ENCODE measurements at regions not wholly inside any gene's neighbourhood (a gene's known extent, or its start where the extent isn't known, plus 50 kb on each side); places are given as distances from the start of the nearest gene placed in this dataset.
A peak's percentile ranks its signal among the peaks of the same experiment; 100 is the strongest.
"Not testable (repeated sequence)": the region's sequence is repeated elsewhere in the genome, so short reads cannot be mapped to it uniquely, and the experiment has no call there.

DNA sequence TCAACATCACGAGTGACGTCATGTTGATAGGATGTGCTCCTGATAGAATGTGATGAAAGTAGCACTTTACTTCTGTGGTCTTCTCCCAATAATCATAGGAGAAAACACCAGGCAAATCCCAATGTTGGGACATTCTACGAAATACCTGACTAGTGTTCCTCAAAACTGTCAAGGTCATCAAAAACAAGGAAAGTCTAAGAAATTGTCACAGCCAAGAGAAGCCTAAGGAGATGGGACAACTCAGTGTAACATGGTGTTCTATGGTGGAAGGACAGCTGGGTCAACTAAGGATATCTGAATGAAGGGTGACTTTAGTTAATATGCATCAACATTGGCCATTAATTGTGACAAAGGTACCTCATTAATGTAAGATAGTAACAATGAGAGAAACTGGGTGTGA is 180.0 kb upstream of the PLGLB2 start:
- DNase-seq (ENCODE audit: low read depth in 2 of 2, low spot score in 1 of 2), result not testable (repeated sequence)

DNA sequence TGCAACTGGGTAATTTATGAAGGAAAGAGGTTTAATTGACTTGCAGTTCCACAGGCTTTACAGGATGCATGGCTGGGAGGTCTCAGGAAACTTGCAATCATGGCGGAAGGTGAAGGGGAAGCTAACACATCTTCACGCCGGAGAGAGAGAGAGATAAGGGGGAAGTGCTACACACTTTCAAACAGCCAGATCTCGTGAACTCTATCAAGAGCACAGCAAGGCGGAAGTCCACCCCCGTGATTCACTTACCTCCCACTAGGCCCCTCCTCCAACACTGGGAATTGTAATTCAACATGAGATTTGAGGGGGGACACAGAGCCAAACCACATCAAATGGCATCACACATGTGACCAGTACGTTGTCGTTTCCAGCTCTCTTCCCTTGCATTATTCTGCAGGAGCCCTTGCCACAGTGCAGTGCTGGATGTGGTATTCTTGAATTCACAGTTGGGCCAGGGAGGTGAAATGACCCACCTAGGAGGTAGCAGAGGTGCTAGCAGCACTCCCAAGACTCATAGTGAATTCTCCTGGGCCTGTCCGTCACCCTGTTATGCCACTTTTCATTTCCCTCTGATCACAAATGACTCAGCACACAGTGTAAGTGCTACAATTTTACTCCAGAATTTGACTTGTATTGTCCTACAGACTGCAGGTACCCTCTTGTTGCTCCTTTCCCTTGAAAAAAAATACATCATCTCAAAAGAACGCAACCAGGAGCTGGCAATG is 179.2 kb upstream of the PLGLB2 start:
- not testable (repeated sequence) for DNase-seq (ENCODE audit: low read depth in 2 of 2, low spot score in 1 of 2)

DNA sequence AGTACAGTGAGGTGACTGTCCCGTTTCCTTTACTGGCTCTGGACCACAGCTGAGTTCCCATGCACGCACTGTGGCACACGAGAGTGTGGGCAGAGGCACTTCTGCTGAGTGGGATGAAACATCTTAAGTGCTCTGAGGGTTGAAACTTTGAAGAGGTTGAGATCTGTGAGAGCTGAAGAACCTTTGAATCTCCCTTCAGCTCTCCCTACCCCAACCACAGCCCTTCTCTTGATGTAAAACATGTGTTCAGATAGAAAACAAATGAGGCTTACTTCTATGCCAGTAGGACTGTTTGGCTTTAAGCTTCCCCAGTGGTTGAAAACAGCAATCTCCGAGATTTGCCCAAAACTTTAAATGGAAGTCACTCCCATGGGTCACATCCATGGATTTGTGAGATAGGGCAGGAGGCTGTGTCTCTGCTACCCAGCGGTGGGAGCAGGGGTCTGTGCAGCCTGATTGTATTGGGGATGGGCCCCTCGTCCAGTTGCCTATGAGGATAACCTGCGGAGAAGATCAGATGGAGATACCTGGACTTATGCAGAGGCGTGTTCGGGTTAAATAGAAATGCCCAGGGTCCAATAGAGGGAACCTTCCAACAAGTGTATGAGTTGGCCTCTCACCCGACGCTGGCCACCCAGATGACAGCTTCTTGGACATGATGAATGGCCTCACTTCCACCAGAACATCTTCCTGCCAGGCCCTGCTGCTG is 178.0 kb upstream of the PLGLB2 start:
- not testable (repeated sequence) for DNase-seq (ENCODE audit: low read depth in 2 of 2, low spot score in 1 of 2)

DNA sequence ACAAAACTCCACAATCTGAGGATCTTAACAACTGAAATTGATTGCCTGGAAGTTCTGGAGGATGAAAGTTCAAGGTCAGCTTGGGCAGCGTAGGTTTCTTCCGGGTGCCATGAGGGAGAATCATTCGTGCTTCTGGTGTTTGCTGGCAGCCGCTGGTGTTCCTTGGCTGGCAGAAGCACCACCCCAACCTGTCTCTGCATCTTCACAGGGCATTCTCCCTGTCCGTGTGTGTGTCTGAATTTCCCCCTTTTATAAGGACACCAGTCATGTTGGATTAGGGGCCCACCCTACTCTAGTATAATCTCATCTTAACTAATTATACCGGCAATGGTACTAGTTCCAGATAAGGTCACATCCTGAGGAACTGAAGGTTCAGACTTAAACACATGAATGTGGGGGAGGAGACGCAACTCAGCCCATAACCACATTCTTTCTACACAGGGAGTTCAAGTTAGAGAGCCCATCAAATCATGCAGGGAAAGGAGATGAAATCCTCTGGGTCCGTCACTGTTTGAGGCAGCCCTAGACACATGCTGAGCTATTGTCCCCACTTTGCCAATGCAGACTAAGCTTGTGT is 175.9 kb upstream of the PLGLB2 start:
- DNase-seq (ENCODE audit: low read depth in 2 of 2, low spot score in 1 of 2), result not testable (repeated sequence)

DNA sequence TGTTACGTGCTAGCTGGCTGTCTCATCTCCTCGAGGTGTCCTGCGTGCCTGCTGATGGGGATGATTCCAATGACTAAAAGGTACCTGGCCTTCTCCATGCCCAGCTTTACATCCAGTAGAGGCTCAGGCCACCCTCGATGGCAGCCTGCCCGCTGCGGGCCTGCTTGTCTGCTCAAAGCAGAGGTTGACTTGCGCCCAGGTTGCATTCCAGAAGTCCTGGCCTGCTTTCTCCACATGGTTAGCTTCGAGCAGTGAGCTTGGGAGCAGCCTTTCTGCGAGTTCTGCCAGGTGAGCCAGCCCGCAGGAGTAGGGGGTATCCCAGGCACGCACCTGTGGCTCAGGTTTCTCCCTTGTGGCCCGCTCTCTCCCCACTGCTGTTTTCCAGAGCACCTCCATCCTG is 175.0 kb upstream of the PLGLB2 start:
- DNase-seq (ENCODE audit: low read depth in 2 of 2, low spot score in 1 of 2), result not testable (repeated sequence)

DNA sequence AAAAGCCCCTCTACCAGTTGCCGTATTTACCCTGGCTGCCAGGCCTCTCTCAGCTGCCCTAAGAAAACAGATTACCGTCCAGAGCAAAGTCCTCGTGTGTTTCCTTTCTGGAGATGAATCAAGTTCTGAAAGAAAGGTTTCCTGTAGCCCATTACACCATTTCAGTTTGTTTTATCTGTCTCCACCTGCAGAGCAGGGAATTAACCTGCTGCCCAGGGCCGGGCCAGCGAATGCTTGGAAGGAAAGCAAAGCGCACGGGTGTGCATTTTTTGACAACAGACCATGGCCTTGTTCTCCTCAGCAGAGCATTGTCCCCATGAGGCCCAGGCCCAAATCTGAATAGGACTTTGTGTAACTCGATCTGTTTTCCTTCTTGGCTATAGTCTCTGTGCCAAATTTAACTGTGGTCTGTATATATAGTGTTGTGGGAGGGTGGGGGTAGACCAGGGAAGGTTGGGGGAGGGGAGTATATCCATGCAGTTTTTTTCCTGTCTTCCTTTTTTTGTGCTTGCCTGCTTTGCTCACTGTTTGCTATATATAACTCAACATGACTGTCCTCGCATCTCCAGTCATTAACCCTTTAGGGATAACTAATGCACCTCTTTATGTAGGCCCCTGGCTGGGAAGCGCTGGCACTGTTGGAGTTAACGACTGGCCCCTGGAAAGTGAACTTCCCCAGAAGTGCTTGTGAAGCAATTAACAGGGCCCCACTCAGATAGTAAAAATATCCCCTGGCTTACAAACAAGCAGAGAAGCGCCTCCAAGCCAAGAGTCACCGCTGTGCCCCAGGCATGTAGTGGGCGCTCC is 174.3 kb upstream of the PLGLB2 start:
- not testable (repeated sequence) for DNase-seq (ENCODE audit: low read depth in 2 of 2, low spot score in 1 of 2)

DNA sequence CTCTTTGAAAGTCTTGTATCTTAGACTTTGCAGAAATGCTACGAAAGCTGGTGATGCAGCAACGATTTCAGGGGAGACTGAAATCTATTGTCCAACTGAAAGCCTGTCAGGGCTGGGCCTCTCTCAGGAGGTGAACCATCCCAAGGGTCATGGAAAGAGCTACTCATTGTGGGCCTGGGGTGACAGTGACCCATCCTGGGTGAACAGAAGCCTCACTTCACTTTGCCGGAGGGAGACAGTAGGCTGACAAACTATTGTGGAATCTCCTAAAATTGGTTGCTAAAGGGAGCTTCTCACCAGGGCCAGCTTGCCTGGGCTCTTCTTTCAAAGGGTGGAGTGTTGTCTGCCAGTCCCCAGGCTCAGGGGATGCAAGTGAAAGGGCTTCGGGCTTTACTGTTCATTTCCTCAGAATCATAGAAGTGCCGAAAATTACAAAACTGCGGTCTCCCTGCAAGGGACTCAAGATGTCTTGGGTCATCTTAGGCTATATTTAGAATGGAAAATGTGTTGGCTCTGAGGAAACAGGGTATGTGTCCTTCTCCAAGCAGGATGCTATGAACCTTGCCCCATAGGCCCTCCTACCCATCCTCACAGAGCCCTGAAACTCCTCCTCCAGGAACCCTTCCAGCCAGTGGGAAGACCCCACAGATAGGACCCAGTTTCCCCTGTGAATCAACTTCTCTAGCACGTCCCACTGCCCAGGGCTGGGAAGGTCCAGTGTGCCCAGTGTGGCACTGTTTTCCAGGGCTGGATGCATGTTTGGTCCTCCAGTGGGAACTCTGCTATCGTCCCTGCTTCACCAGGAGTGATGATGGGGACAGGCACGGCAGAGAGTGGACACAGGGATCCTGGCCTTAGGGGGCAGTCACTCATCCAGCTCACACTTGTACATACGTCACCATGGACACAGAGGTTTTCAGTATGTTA is 173.4 kb upstream of the PLGLB2 start:
- DNase-seq (ENCODE audit: low read depth in 2 of 2, low spot score in 1 of 2), result not testable (repeated sequence)

DNA sequence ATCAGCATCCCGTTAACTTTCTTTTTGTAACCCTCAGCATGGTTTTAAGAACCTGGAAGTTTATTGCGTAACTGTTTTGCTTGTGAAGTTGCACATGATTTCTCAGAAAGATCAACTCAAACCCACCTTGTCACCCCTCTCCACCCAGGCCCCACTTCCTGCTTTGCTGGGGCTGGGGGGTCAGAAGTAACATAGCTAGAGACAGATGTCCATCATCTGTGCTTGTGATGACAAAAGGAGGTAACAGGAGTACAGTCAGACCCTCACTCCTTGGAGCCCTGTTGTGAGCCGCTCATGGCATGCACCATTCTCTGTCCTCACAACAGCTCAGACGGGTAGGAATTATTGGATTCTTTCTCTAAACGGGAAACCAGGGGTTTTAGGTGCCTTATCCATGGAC is 172.7 kb upstream of the PLGLB2 start:
- not testable (repeated sequence) for DNase-seq (ENCODE audit: low read depth in 2 of 2, low spot score in 1 of 2)

DNA sequence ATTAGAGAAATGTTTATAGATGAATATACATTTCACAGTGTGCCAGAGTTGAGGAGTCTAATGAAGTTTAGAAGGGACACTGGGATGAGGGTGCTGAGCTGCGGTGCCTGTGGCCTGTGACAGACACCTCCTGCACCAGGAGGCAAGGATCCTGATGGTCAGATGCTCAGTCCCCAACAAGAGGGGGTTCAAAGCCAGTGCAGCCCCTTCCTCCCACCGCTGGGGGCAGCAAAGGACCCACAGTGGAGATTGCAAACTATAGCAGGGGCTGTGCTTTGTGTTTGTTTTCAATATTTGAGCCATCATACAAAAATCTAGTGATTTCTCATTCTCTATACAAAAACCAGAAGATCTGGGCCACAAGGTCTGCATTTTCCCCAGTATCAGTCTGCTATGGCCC is 170.5 kb upstream of the PLGLB2 start:
- DNase-seq (ENCODE audit: low read depth in 2 of 2, low spot score in 1 of 2), result not testable (repeated sequence)

DNA sequence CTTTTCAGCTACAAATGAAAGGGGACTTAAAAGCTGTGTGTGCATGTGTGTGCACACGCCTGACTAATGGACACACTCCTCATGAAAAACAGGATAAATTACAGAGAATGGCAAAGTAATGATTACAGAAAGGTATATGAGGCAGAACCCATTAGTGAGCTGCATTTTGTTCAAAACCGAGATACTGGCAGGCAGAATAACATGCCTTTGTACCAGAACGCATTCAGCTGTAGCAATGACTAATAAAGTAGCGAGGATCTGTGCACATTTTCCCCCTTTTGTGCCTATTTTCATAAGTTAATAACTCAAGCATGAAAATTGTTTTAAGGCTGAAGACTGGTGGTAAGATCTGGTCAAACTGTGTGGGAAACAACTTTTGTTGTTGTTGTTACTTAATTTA is 165.7 kb upstream of the PLGLB2 start:
- DNase-seq (ENCODE audit: low read depth in 2 of 2, low spot score in 1 of 2), result not testable (repeated sequence)

DNA sequence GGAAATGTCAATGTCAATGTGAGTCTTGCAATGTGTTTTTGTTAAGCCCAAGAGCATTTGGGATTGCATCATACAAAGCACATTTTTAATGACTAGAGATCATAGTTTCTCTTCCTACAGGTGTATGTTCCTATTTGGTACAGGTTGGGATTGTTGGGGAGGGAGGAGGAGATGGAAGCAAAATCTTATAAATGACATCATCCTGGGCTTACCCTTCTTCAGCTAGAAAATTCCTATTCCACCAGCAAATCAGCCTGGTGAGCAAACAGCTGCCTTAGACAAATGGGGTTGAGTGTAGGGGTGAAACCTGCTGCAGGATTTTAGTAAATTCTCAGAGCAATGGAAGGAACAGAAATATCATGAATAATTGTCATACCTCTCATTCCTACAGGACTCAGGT is 165.3 kb upstream of the PLGLB2 start:
- not testable (repeated sequence) for DNase-seq (ENCODE audit: low read depth in 2 of 2, low spot score in 1 of 2)

DNA sequence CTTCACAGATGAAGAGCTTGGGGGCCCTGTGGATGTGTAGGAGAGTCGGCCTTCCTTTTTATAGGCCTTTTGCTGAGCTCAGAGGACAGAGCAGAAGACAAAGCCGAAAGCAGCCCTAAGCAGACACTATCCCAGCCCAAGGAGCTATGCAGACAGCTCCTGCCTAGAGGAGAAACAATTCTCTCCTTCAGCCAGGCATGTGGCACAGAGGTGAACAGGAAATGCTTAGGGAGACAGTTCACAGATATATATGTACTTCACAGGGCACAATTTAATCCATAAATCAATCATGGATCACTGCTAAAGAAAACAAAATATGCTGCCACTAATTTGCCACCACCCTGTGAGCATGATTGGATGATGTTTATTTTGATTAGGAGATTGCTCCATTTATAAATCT is 164.5 kb upstream of the PLGLB2 start:
- not testable (repeated sequence) for DNase-seq (ENCODE audit: low read depth in 2 of 2, low spot score in 1 of 2)

DNA sequence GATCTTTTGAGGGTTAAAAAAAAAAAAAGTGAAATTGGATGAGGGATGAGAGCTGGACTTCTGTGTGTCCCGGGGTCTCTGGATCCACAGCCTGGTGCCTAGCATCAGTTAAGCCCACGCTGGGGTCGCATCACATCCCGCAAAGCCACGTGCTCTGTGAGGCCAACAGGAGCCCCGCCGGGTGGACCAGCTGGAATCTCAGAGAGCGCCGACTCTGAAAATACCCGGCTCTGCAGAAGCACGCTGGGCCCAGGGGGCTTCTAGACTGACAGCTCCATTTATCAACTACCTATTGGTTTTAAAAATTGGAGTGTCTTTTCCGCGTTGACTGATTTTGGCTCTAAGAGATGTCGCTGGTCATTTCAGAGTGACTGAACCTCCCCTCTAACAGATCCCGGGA is 164.1 kb upstream of the PLGLB2 start:
- DNase-seq (ENCODE audit: low read depth in 2 of 2, low spot score in 1 of 2), result not testable (repeated sequence)

DNA sequence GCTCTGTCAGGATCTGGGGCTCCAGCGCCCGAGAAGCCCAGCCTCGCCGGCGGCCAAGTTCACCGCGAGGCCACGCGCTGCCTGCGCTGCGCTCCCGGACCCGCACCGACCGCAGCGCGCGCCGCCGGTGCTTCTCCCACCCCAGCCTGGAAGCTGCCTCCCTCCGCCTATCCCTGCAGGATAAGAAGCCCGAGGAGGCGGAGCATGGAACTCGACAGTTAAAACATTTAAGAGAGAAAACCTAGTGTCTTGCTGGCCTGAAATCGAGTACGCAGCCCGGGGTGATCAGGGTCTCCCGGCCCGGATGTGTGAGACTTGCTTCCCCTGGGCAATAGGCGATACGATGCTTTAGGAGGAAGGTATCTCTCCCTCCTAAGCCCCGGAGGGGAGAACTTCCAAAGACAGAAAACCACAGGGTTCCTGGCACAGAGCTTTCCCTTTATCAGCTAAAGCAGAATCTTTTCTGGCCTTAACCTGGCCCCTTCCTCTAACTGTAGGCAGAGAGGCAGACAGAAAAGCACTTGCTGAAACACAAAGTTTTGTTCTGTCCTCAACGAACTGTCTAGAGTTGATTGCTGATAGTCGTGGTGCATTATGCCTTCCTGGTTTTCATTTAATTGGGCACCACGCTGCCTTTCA is 163.5 kb upstream of the PLGLB2 start:
- DNase-seq (ENCODE audit: low read depth in 2 of 2, low spot score in 1 of 2), result not testable (repeated sequence)

DNA sequence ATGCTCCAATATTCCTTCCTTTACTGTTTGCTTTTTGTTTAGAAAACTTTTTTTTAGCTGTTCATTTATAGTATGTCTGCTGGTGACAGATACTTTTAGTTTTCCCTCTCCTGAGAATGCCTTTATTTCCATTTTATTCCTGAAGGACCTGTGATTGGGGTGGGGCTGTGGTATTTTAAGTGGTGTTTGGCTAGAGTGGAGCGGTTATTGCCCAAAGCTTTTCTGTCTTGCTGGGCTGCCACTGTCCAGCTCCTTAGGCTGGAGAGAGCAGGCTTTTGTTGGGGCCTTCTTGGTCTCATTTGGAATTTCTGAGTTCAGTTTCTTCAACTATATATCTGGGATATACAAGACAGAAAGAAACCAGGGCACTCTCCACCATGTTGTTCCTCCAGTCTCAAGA is 160.0 kb upstream of the PLGLB2 start:
- DNase-seq (ENCODE audit: low read depth in 2 of 2, low spot score in 1 of 2), result not testable (repeated sequence)

DNA sequence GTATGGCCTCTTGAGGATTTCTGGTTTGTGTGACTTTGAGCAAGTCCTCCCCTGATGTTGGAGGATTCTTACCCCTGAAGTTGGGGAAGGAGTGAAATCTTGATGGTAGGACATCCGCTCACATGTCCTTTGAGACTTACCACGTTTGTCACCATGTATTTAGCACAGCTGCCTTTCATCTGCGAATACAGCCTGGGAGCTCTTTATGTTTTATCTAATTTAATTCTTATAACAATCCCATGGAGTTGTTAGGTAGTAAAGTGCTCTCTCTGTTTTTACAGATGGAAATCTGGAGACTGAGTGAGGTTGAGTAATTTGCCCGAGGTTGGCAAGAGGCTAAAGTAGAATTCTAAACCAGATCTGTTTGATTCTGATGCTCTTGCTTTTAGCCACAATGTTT is 154.9 kb upstream of the PLGLB2 start:
- not testable (repeated sequence) for DNase-seq (ENCODE audit: low read depth in 2 of 2, low spot score in 1 of 2)

DNA sequence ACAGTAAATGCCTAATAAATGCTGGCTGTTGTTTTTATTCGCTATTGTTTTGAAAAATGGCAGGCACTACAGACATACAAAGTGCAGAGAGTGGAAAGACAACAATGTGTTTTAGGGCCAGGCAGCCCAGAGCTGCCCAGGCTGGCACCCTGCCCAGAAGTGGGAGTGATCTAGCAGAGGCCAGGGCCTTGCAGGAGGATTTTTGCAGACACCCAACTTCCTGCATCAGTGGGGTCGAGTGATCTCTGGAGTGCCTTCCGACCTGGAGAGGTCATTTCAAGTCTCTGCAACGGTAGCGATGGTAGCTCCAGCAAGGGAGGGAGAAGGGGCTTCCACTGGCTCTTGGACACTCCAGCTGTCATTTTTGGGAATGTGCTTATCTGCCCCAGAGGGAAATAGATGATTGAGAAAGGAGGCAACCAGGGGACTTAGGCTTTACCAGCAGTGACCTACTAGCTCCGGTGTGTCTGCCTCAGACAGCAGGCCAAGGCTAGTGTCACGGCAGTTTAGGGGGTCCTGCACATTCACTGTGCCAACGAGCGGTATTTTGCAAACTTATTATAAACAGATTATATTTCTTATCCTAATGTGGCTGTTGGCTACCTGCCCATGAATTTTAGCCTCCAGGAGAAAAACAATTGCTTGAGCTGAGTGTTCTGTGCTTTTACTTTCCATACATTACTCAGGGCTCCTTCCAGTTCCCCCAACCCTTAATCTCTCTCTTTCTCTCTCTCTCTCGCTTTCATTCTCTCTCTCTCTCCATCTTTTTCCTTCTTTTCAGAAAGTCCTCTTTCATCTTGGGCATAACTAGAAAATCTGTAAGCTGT is 153.9 kb upstream of the PLGLB2 start:
- peak in 1 of 2 donors; percentile 20 for DNase-seq (ENCODE audit: low read depth in 2 of 2, low spot score in 1 of 2)

DNA sequence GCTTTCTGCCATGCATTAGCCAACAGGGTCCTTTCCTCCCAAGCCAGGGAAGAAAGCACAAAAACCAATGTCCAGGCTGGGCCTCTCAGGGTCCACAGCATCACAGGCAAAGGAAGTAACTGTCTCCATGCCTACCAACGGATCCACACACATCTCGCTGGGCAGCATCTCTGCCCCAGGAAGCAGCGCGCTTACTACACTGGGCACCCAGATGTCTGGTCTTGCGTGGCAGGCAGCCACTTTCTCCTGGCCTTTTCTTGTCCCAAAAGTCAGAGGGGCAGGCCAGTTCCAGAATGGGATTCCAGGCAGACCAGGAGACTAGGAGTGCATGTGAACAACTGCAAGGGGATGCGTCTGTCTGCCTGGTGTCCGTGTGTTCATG is 153.3 kb upstream of the PLGLB2 start:
- not testable (repeated sequence) for DNase-seq (ENCODE audit: low read depth in 2 of 2, low spot score in 1 of 2)

DNA sequence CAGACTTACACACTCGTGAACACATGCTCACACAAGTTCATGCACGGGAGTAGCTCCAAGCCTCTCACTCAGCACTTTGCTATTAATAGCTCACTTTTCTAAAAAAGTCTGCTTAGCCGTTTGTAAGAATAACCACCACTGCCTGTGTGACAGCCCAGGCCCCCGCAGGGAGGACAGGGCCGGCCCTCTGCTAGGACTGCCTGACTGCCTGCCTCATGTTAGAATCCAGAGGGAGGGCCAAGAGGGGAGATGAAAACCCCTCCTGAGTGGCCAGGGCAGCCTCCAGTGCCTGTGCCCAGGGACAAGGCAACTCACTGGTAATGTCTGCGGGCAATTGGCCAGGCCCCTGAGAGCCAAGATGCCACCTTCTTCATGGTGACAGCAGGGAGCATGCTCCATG is 152.9 kb upstream of the PLGLB2 start:
- DNase-seq (ENCODE audit: low read depth in 2 of 2, low spot score in 1 of 2), result not testable (repeated sequence)
